Omental fat pad (tissue), 3 donors: ENCODE measurements at regions not wholly inside any gene's neighbourhood (a gene's known extent, or its start where the extent isn't known, plus 50 kb on each side); places are given as distances from the start of the nearest gene placed in this dataset.

Experiments
- ATAC-seq: fragments of 150-250 bp; one replicate; pipeline ENCODE4 v1.9.1; 2016; ENCODE audit warnings: mild to moderate bottlenecking, moderate library complexity; ENCODE audit not compliant: low FRiP score
- DNase-seq: peaks from one replicate; pipeline ENCODE4 v3.0.0-alpha.2; 2019; ENCODE audit warnings: low spot score
- CTCF ChIP-seq, 3 donors: fragments of 450-650 bp; IDR thresholded peaks; one replicate each; pipeline ENCODE4 v1.5.1; 2016 to 2017; ENCODE audit warnings: antibody characterized with exemption in 3 of 3, mild to moderate bottlenecking in 3 of 3, moderate library complexity in 2 of 3

- ATAC-seq, result no peak
- DNase-seq, result no peak
- no peak for TF ChIP-seq CTCF (IDR thresholded peaks at IDR 0.05)
These were observed 360.6 kb upstream of the FLRT2 start for GRCh38 chr14:85169381-85169780.

- DNase-seq (no peak), ATAC-seq (no peak)
- TF ChIP-seq CTCF (IDR thresholded peaks at IDR 0.05), result no peak
These were observed 357.7 kb upstream of the FLRT2 start for GRCh38 chr14:85172290-85172689.

- DNase-seq (no peak), ATAC-seq (no peak)
- TF ChIP-seq CTCF (IDR thresholded peaks at IDR 0.05), result no peak
These were observed 357.0 kb upstream of the FLRT2 start for GRCh38 chr14:85172889-85173477.

- no peak for TF ChIP-seq CTCF (IDR thresholded peaks at IDR 0.05)
- ATAC-seq (no peak), DNase-seq (no peak)
These were observed 354.4 kb upstream of the FLRT2 start for GRCh38 chr14:85175556-85175955.

- DNase-seq (no peak), ATAC-seq (no peak)
- no peak for TF ChIP-seq CTCF (IDR thresholded peaks at IDR 0.05)
These were observed 351.1 kb upstream of the FLRT2 start for GRCh38 chr14:85178864-85179263.

GRCh38 chr14:85180876-85181275 lies 349.1 kb upstream of the FLRT2 start:
- ATAC-seq (no peak), DNase-seq (no peak)
- no peak for TF ChIP-seq CTCF (IDR thresholded peaks at IDR 0.05)

GRCh38 chr14:85182282-85182681 lies 347.7 kb upstream of the FLRT2 start:
- DNase-seq, result no peak
- TF ChIP-seq CTCF (IDR thresholded peaks at IDR 0.05), result no peak
- no peak for ATAC-seq
